ENCODE measurements at regions not wholly inside any gene's neighbourhood (a gene's known extent, or its start where the extent isn't known, plus 50 kb on each side); places are given as distances from the start of the nearest gene placed in this dataset.

DNA sequence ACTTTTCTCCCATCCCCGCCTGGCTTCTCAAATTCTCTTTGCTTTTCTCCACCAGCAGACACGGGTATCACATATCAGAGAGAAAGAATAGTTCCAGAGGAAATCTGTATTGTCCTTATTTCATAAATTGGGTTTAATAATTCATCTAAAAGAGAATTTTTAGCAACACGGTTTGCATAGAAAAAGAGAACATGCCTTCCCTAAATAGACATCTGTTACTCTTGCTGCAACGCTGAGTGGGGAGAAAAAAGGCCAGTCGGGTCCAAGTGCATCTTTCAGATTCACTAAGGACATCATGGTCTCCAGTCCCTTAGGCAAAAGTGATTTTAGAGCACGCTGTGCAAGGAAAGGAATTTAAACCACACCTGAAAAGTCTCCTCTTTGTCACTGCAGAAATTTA is 201.3 kb downstream of the ABHD5 start:
- H3K9me3 Mint-ChIP-seq, result no peaks in the 10 kb centered on the region; the same call in 2 of the 3 replicates

More for the DNA sequence above, 201.3 kb downstream of the ABHD5 start:
- H3K27ac ChIP-seq (ENCODE audit: low read depth), result no peak overlapping the region
- H2AFZ ChIP-seq, result no peak overlapping the region
- no peaks in the 10 kb centered on the region for H3K36me3 Mint-ChIP-seq (ENCODE audit: low read depth)
- H3K27ac Mint-ChIP-seq, result no peak overlapping the region
- DNase-seq (ENCODE audit: low spot score) (no peak), ATAC-seq (no peak)
- no peaks in the 10 kb centered on the region for H4K20me1 ChIP-seq (replicated peaks; ENCODE audit: insufficient read depth)
- H3K4me3 Mint-ChIP-seq, result no peak overlapping the region
- H3K27me3 ChIP-seq (ENCODE audit: insufficient read depth), result peaks cover 11% of the 10 kb centered on the region
- H3K4me2 ChIP-seq, result no peak overlapping the region
- H3K36me3 ChIP-seq (ENCODE audit: insufficient read depth), result no peaks in the 10 kb centered on the region
- H3K4me1 Mint-ChIP-seq, result peaks cover 32% of the 10 kb centered on the region
- H3K79me2 ChIP-seq (replicated peaks; ENCODE audit: insufficient read depth), result no peaks in the 10 kb centered on the region
- no peaks in the 10 kb centered on the region for H3K9me2 ChIP-seq (ENCODE audit: insufficient read depth)
- peaks cover 26% of the 10 kb centered on the region for H3K4me1 ChIP-seq (ENCODE audit: insufficient read depth)
- TF ChIP-seq EZH2phosphoT487 (IDR thresholded peaks at IDR 0.05; ENCODE audit: unreplicated experiment), result no peak
- TF ChIP-seq, protein P1, sequence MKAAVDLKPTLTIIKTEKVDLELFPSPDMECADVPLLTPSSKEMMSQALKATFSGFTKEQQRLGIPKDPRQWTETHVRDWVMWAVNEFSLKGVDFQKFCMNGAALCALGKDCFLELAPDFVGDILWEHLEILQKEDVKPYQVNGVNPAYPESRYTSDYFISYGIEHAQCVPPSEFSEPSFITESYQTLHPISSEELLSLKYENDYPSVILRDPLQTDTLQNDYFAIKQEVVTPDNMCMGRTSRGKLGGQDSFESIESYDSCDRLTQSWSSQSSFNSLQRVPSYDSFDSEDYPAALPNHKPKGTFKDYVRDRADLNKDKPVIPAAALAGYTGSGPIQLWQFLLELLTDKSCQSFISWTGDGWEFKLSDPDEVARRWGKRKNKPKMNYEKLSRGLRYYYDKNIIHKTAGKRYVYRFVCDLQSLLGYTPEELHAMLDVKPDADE (IDR thresholded peaks at IDR 0.05), result no peak
- TF ChIP-seq, protein P2, sequence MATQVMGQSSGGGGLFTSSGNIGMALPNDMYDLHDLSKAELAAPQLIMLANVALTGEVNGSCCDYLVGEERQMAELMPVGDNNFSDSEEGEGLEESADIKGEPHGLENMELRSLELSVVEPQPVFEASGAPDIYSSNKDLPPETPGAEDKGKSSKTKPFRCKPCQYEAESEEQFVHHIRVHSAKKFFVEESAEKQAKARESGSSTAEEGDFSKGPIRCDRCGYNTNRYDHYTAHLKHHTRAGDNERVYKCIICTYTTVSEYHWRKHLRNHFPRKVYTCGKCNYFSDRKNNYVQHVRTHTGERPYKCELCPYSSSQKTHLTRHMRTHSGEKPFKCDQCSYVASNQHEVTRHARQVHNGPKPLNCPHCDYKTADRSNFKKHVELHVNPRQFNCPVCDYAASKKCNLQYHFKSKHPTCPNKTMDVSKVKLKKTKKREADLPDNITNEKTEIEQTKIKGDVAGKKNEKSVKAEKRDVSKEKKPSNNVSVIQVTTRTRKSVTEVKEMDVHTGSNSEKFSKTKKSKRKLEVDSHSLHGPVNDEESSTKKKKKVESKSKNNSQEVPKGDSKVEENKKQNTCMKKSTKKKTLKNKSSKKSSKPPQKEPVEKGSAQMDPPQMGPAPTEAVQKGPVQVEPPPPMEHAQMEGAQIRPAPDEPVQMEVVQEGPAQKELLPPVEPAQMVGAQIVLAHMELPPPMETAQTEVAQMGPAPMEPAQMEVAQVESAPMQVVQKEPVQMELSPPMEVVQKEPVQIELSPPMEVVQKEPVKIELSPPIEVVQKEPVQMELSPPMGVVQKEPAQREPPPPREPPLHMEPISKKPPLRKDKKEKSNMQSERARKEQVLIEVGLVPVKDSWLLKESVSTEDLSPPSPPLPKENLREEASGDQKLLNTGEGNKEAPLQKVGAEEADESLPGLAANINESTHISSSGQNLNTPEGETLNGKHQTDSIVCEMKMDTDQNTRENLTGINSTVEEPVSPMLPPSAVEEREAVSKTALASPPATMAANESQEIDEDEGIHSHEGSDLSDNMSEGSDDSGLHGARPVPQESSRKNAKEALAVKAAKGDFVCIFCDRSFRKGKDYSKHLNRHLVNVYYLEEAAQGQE (IDR thresholded peaks at IDR 0.05; ENCODE audit: unreplicated experiment), result no peak
- TF ChIP-seq ZNF114 (CRISPR knock-in tag; IDR thresholded peaks at IDR 0.05), result no peak
- TF ChIP-seq, protein P3, sequence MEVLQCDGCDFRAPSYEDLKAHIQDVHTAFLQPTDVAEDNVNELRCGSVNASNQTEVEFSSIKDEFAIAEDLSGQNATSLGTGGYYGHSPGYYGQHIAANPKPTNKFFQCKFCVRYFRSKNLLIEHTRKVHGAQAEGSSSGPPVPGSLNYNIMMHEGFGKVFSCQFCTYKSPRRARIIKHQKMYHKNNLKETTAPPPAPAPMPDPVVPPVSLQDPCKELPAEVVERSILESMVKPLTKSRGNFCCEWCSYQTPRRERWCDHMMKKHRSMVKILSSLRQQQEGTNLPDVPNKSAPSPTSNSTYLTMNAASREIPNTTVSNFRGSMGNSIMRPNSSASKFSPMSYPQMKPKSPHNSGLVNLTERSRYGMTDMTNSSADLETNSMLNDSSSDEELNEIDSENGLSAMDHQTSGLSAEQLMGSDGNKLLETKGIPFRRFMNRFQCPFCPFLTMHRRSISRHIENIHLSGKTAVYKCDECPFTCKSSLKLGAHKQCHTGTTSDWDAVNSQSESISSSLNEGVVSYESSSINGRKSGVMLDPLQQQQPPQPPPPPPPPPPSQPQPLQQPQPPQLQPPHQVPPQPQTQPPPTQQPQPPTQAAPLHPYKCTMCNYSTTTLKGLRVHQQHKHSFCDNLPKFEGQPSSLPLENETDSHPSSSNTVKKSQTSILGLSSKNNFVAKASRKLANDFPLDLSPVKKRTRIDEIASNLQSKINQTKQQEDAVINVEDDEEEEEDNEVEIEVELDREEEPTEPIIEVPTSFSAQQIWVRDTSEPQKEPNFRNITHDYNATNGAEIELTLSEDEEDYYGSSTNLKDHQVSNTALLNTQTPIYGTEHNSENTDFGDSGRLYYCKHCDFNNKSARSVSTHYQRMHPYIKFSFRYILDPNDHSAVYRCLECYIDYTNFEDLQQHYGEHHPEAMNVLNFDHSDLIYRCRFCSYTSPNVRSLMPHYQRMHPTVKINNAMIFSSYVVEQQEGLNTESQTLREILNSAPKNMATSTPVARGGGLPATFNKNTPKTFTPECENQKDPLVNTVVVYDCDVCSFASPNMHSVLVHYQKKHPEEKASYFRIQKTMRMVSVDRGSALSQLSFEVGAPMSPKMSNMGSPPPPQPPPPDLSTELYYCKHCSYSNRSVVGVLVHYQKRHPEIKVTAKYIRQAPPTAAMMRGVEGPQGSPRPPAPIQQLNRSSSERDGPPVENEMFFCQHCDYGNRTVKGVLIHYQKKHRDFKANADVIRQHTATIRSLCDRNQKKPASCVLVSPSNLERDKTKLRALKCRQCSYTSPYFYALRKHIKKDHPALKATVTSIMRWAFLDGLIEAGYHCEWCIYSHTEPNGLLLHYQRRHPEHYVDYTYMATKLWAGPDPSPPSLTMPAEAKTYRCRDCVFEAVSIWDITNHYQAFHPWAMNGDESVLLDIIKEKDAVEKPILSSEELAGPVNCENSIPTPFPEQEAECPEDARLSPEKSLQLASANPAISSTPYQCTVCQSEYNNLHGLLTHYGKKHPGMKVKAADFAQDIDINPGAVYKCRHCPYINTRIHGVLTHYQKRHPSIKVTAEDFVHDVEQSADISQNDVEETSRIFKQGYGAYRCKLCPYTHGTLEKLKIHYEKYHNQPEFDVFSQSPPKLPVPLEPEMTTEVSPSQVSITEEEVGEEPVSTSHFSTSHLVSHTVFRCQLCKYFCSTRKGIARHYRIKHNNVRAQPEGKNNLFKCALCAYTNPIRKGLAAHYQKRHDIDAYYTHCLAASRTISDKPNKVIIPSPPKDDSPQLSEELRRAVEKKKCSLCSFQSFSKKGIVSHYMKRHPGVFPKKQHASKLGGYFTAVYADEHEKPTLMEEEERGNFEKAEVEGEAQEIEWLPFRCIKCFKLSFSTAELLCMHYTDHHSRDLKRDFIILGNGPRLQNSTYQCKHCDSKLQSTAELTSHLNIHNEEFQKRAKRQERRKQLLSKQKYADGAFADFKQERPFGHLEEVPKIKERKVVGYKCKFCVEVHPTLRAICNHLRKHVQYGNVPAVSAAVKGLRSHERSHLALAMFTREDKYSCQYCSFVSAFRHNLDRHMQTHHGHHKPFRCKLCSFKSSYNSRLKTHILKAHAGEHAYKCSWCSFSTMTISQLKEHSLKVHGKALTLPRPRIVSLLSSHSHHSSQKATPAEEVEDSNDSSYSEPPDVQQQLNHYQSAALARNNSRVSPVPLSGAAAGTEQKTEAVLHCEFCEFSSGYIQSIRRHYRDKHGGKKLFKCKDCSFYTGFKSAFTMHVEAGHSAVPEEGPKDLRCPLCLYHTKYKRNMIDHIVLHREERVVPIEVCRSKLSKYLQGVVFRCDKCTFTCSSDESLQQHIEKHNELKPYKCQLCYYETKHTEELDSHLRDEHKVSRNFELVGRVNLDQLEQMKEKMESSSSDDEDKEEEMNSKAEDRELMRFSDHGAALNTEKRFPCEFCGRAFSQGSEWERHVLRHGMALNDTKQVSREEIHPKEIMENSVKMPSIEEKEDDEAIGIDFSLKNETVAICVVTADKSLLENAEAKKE (CRISPR knock-in tag; IDR thresholded peaks at IDR 0.05), result no peak
- TF ChIP-seq ZNF331 (CRISPR knock-in tag; IDR thresholded peaks at IDR 0.05; ENCODE audit: low read depth), result no peak
- no peak for TF ChIP-seq CREB1 (CRISPR knock-in tag; IDR thresholded peaks at IDR 0.05; ENCODE audit: low read depth)
- TF ChIP-seq JUNB (IDR thresholded peaks at IDR 0.05; ENCODE audit: unreplicated experiment), result no peak
- TF ChIP-seq POLR2AphosphoS5 (IDR thresholded peaks at IDR 0.05; ENCODE audit: low read depth), result no peak
- TF ChIP-seq, protein P4, sequence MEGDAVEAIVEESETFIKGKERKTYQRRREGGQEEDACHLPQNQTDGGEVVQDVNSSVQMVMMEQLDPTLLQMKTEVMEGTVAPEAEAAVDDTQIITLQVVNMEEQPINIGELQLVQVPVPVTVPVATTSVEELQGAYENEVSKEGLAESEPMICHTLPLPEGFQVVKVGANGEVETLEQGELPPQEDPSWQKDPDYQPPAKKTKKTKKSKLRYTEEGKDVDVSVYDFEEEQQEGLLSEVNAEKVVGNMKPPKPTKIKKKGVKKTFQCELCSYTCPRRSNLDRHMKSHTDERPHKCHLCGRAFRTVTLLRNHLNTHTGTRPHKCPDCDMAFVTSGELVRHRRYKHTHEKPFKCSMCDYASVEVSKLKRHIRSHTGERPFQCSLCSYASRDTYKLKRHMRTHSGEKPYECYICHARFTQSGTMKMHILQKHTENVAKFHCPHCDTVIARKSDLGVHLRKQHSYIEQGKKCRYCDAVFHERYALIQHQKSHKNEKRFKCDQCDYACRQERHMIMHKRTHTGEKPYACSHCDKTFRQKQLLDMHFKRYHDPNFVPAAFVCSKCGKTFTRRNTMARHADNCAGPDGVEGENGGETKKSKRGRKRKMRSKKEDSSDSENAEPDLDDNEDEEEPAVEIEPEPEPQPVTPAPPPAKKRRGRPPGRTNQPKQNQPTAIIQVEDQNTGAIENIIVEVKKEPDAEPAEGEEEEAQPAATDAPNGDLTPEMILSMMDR (conservative IDR thresholded peaks at IDR 0.05; ENCODE audit: low read depth in 2 of 2), result no peak
- no peak for TF ChIP-seq EZH2 (IDR thresholded peaks at IDR 0.05; ENCODE audit: low read depth, unreplicated experiment)
- TF ChIP-seq NANOG (IDR thresholded peaks at IDR 0.05; ENCODE audit: borderline replicate concordance), result no peak
- no peak for TF ChIP-seq STAT1 (IDR thresholded peaks at IDR 0.05; ENCODE audit: unreplicated experiment)
- H3K4me3 ChIP-seq, result no peak overlapping the region
- no peaks in the 10 kb centered on the region for H3F3A ChIP-seq (replicated peaks; ENCODE audit: low read depth)
- H3K27me3 Mint-ChIP-seq (ENCODE audit: insufficient read depth, low read depth, poor library complexity), result peaks cover 14% of the 10 kb centered on the region
